ENCODE measurements at regions not wholly inside any gene's neighbourhood (a gene's known extent, or its start where the extent isn't known, plus 50 kb on each side); places are given as distances from the start of the nearest gene placed in this dataset.

GRCh38 chr5:75843319-75843718 lies 126.1 kb upstream of the POC5 start (continued):
- TF ChIP-seq POLR2AphosphoS5 (IDR thresholded peaks at IDR 0.05; ENCODE audit: low read depth): no peak
- TF ChIP-seq EZH2phosphoT487 (IDR thresholded peaks at IDR 0.05; ENCODE audit: unreplicated experiment): no peak
- no peak for TF ChIP-seq STAT1 (IDR thresholded peaks at IDR 0.05; ENCODE audit: unreplicated experiment)
- no peak for TF ChIP-seq NANOG (IDR thresholded peaks at IDR 0.05; ENCODE audit: borderline replicate concordance)
- TF ChIP-seq ZNF331 (CRISPR knock-in tag; IDR thresholded peaks at IDR 0.05; ENCODE audit: low read depth): no peak

GRCh38 chr5:75839547-75839946 lies 122.3 kb upstream of the POC5 start:
- no peaks in the 10 kb centered on the region for H3K9me3 Mint-ChIP-seq
- Histone ChIP-seq H3K27me3 (ENCODE audit: insufficient read depth) (no peaks in the 10 kb centered on the region), H3K79me2 (replicated peaks; ENCODE audit: insufficient read depth) (no peaks in the 10 kb centered on the region), H3K4me3 (no peak overlapping the region), H4K20me1 (replicated peaks; ENCODE audit: insufficient read depth) (no peaks in the 10 kb centered on the region), H3F3A (replicated peaks; ENCODE audit: low read depth) (no peaks in the 10 kb centered on the region), H2AFZ (no peak overlapping the region), H3K36me3 (ENCODE audit: insufficient read depth) (no peaks in the 10 kb centered on the region), H3K4me2 (no peak overlapping the region), H3K4me1 (ENCODE audit: insufficient read depth) (no peaks in the 10 kb centered on the region), H3K9me2 (ENCODE audit: insufficient read depth) (no peaks in the 10 kb centered on the region; the same call in 1 of the 2 replicates), H3K27ac (ENCODE audit: low read depth) (no peak overlapping the region)
- H3K27me3 Mint-ChIP-seq (ENCODE audit: insufficient read depth, low read depth, poor library complexity): peaks cover 2% of the 10 kb centered on the region
- TF ChIP-seq, protein P1, sequence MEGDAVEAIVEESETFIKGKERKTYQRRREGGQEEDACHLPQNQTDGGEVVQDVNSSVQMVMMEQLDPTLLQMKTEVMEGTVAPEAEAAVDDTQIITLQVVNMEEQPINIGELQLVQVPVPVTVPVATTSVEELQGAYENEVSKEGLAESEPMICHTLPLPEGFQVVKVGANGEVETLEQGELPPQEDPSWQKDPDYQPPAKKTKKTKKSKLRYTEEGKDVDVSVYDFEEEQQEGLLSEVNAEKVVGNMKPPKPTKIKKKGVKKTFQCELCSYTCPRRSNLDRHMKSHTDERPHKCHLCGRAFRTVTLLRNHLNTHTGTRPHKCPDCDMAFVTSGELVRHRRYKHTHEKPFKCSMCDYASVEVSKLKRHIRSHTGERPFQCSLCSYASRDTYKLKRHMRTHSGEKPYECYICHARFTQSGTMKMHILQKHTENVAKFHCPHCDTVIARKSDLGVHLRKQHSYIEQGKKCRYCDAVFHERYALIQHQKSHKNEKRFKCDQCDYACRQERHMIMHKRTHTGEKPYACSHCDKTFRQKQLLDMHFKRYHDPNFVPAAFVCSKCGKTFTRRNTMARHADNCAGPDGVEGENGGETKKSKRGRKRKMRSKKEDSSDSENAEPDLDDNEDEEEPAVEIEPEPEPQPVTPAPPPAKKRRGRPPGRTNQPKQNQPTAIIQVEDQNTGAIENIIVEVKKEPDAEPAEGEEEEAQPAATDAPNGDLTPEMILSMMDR (conservative IDR thresholded peaks at IDR 0.05; ENCODE audit: low read depth in 2 of 2): no peak
- TF ChIP-seq ETS1 (IDR thresholded peaks at IDR 0.05): no peak
- no peaks in the 10 kb centered on the region for H3K36me3 Mint-ChIP-seq (ENCODE audit: low read depth)
- H3K27ac Mint-ChIP-seq: no peak overlapping the region
- no peak for DNase-seq (ENCODE audit: low spot score)
- no peak overlapping the region for H3K4me3 Mint-ChIP-seq
- no peaks in the 10 kb centered on the region for H3K4me1 Mint-ChIP-seq
- no peak for ATAC-seq

GRCh38 chr5:75837258-75837841 lies 120.1 kb upstream of the POC5 start:
- Mint-ChIP-seq H3K4me1 (no peaks in the 10 kb centered on the region), H3K4me3 (no peak overlapping the region), H3K9me3 (no peaks in the 10 kb centered on the region), H3K27me3 (ENCODE audit: insufficient read depth, low read depth, poor library complexity) (no peaks in the 10 kb centered on the region), H3K36me3 (ENCODE audit: low read depth) (no peaks in the 10 kb centered on the region), H3K27ac (no peak overlapping the region)
- Histone ChIP-seq H3K79me2 (replicated peaks; ENCODE audit: insufficient read depth) (no peaks in the 10 kb centered on the region), H3K9me2 (ENCODE audit: insufficient read depth) (no peaks in the 10 kb centered on the region; the same call in 1 of the 2 replicates), H3K4me1 (ENCODE audit: insufficient read depth) (no peaks in the 10 kb centered on the region), H3K27me3 (ENCODE audit: insufficient read depth) (no peaks in the 10 kb centered on the region), H3K27ac (ENCODE audit: low read depth) (no peak overlapping the region), H2AFZ (no peak overlapping the region), H3K4me3 (no peak overlapping the region), H3K4me2 (no peak overlapping the region), H3K36me3 (ENCODE audit: insufficient read depth) (no peaks in the 10 kb centered on the region), H4K20me1 (replicated peaks; ENCODE audit: insufficient read depth) (no peaks in the 10 kb centered on the region), H3F3A (replicated peaks; ENCODE audit: low read depth) (no peaks in the 10 kb centered on the region)
- ATAC-seq: no peak
- DNase-seq (ENCODE audit: low spot score): no peak
- TF ChIP-seq EZH2 (IDR thresholded peaks at IDR 0.05; ENCODE audit: low read depth, unreplicated experiment) (no peak), NANOG (IDR thresholded peaks at IDR 0.05; ENCODE audit: borderline replicate concordance) (no peak), POLR2AphosphoS5 (IDR thresholded peaks at IDR 0.05; ENCODE audit: low read depth) (no peak), JUNB (IDR thresholded peaks at IDR 0.05; ENCODE audit: unreplicated experiment) (no peak), CREB1 (CRISPR knock-in tag; IDR thresholded peaks at IDR 0.05; ENCODE audit: low read depth) (no peak), ZNF331 (CRISPR knock-in tag; IDR thresholded peaks at IDR 0.05; ENCODE audit: low read depth) (no peak), EZH2phosphoT487 (IDR thresholded peaks at IDR 0.05; ENCODE audit: unreplicated experiment) (no peak), ETS1 (IDR thresholded peaks at IDR 0.05) (no peak), ZNF114 (CRISPR knock-in tag; IDR thresholded peaks at IDR 0.05) (no peak)
- TF ChIP-seq, protein P1 (conservative IDR thresholded peaks at IDR 0.05; ENCODE audit: low read depth in 2 of 2): no peak
